ENCODE measurements at regions not wholly inside any gene's neighbourhood (a gene's known extent, or its start where the extent isn't known, plus 50 kb on each side); places are given as distances from the start of the nearest gene placed in this dataset.

GRCh38 chr7:109407756-109408155, 838.1 kb downstream of the DNAJB9 start:
- Histone ChIP-seq H4K20me1 (ENCODE audit: control insufficient read depth, insufficient read depth, low read depth, low read length) (no peaks in the 10 kb centered on the region), H3K4me3 (ENCODE audit: low read length) (no peak overlapping the region), H3F3A (ENCODE audit: control insufficient read depth, insufficient read depth) (no peaks in the 10 kb centered on the region), H3K4me2 (ENCODE audit: low read length) (no peak overlapping the region), H3K79me2 (ENCODE audit: control insufficient read depth, low read length) (no peaks in the 10 kb centered on the region), H3K27me3 (ENCODE audit: control insufficient read depth, low read length) (no peaks in the 10 kb centered on the region), H3K4me1 (ENCODE audit: control insufficient read depth, low read length) (no peaks in the 10 kb centered on the region), H3K9me2 (replicated peaks; ENCODE audit: control insufficient read depth, low read length) (no peaks in the 10 kb centered on the region), H3K9me3 (ENCODE audit: control insufficient read depth, insufficient read depth, low read length) (no peaks in the 10 kb centered on the region), H3K27ac (ENCODE audit: low read depth, low read length) (no peak overlapping the region), H3K36me3 (ENCODE audit: control insufficient read depth, low read length) (no peaks in the 10 kb centered on the region)
- TF ChIP-seq EZH2phosphoT487 (IDR thresholded peaks at IDR 0.05; ENCODE audit: borderline replicate concordance, low read length) (no peak), CTCF (IDR thresholded peaks at IDR 0.05; ENCODE audit: low read depth, low read length, poor library complexity, severe bottlenecking) (no peak)

GRCh38 chr7:109437957-109438356, 868.3 kb downstream of the DNAJB9 start:
- H3K27me3 ChIP-seq (ENCODE audit: control insufficient read depth, low read length), result no peaks in the 10 kb centered on the region
- no peaks in the 10 kb centered on the region for H3K79me2 ChIP-seq (ENCODE audit: control insufficient read depth, low read length)
- no peaks in the 10 kb centered on the region for H3K4me1 ChIP-seq (ENCODE audit: control insufficient read depth, low read length)
- no peaks in the 10 kb centered on the region for H3K36me3 ChIP-seq (ENCODE audit: control insufficient read depth, low read length)
- no peaks in the 10 kb centered on the region for H3F3A ChIP-seq (ENCODE audit: control insufficient read depth, insufficient read depth)
- H4K20me1 ChIP-seq (ENCODE audit: control insufficient read depth, insufficient read depth, low read depth, low read length), result no peaks in the 10 kb centered on the region
- no peaks in the 10 kb centered on the region for H3K9me2 ChIP-seq (replicated peaks; ENCODE audit: control insufficient read depth, low read length)
- no peak overlapping the region for H3K27ac ChIP-seq (ENCODE audit: low read depth, low read length)
- H3K9me3 ChIP-seq (ENCODE audit: control insufficient read depth, insufficient read depth, low read length), result no peaks in the 10 kb centered on the region
- H3K4me2 ChIP-seq (ENCODE audit: low read length), result no peak overlapping the region
- H3K4me3 ChIP-seq (ENCODE audit: low read length), result no peak overlapping the region
- TF ChIP-seq EZH2phosphoT487 (IDR thresholded peaks at IDR 0.05; ENCODE audit: borderline replicate concordance, low read length) (no peak), CTCF (IDR thresholded peaks at IDR 0.05; ENCODE audit: low read depth, low read length, poor library complexity, severe bottlenecking) (no peak)

GRCh38 chr7:109449760-109450159, 880.1 kb downstream of the DNAJB9 start:
- no peaks in the 10 kb centered on the region for H4K20me1 ChIP-seq (ENCODE audit: control insufficient read depth, insufficient read depth, low read depth, low read length)
- no peaks in the 10 kb centered on the region for H3K36me3 ChIP-seq (ENCODE audit: control insufficient read depth, low read length)

More at GRCh38 chr7:109449760-109450159, 880.1 kb downstream of the DNAJB9 start:
- Histone ChIP-seq H3F3A (ENCODE audit: control insufficient read depth, insufficient read depth) (peaks cover 7% of the 10 kb centered on the region; the same call in 1 of the 2 replicates), H3K27ac (ENCODE audit: low read depth, low read length) (no peak overlapping the region), H3K9me2 (replicated peaks; ENCODE audit: control insufficient read depth, low read length) (no peaks in the 10 kb centered on the region), H3K4me2 (ENCODE audit: low read length) (no peak overlapping the region), H3K9me3 (ENCODE audit: control insufficient read depth, insufficient read depth, low read length) (no peaks in the 10 kb centered on the region), H3K4me3 (ENCODE audit: low read length) (no peak overlapping the region), H3K4me1 (ENCODE audit: control insufficient read depth, low read length) (no peaks in the 10 kb centered on the region), H3K79me2 (ENCODE audit: control insufficient read depth, low read length) (no peaks in the 10 kb centered on the region), H3K27me3 (ENCODE audit: control insufficient read depth, low read length) (no peaks in the 10 kb centered on the region)
- TF ChIP-seq CTCF (IDR thresholded peaks at IDR 0.05; ENCODE audit: low read depth, low read length, poor library complexity, severe bottlenecking) (no peak), EZH2phosphoT487 (IDR thresholded peaks at IDR 0.05; ENCODE audit: borderline replicate concordance, low read length) (no peak)
